GM21825 (cell line): ENCODE measurements at regions not wholly inside any gene's neighbourhood (a gene's known extent, or its start where the extent isn't known, plus 50 kb on each side); places are given as distances from the start of the nearest gene placed in this dataset.

Source experiments
- ATAC-seq: cut with Tn5 transposase; IDR thresholded peaks from one replicate; pipeline ENCODE4 v1.9.1; 2021; ENCODE audit warnings: mild to moderate bottlenecking, moderate library complexity; ENCODE audit not compliant: unreplicated experiment

DNA sequence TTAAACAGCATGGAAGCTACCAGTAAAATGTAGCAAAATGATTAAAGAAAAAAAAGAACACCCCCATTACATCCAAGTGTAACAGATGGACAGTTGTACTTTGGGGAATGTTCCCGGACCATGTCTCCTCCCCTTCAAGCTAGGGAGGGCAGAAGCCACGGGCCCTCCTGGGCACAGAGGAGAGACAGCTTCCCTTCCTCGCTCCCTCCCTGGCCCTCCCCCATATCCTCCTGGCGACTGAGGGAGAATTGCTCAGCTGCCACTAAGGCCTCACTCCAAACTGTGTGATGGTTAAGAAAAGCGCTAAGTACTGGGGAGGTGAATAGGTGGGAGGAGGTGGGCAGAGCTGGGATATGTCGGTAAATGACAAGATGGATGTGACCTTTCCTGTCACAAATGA, 358.0 kb downstream of the HRH4 start:
- no peak for ATAC-seq

DNA sequence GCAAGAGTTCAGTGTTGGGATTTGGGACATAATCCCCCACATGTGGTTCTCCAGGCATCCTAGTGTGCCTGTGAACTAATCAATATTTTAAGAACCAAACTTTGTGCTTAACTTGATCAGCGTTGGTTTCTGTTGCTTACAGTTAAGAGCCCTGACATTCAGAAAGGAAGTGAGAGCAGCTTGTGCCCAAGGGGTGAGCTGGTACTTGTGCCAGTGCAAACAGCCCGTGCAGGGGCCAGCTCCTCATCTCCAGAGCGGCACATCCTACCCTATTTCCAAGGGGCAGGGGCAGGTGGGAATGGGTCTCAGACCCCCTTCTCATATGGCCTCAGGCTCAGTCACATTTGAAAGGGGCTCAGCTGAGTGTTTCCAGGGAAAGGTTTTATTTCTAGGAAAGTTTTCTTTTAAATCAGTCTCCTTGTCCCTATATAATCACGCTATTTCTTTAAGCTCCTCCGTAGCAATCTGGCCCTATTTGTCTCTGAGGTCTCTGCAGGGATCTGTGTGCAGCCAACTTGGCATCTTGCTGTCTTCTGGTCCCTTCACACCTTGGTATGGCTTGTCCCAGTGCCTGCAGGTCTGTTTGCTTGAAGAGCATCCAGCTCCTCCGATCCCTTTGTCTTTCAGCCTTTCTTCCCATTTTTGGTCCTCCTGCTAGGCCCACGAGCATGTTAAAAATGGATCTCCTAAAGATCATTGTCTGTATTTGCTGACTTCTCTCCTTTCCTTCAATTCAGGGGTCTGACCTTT, 358.9 kb downstream of the HRH4 start:
- ATAC-seq: no peak

DNA sequence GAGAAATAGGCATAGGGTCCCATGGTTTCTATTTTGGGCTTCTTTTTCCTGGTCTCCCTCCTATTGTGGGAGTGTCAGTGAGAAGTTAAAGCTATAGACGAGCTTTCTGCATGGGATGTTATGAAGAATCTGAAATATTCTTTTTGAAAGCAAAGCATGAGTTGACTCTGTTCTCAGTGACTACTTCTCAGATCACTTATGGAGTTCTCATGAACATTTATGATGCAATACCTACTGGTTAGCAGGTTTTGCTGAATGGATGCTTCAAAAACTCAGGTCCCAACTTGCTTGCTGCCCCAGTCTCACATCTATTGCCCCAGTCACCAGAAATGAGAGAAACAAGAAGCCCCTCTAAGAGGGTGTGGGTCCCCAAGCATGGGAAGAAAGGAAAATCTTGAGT, 365.0 kb downstream of the HRH4 start:
- ATAC-seq: no peak

DNA sequence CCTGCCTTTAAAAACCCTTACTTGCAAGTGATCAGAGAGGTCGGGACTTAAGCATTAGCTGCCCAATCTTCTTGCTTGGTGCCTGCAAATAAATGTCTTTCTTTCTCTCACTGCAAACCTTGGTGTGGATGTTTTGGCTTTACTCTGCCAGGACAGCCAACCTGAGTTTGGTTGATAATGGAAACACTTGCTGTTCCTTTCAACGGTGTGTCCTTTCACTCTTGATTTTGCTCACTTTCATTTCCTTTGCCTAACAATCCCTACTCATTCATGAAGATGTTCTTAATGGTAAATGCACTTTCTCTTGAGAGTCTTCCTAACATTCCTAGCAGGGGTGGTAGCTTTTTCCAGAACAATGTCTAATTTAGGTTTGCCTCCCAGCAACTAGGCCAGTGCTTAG, 366.2 kb downstream of the HRH4 start:
- no peak for ATAC-seq

DNA sequence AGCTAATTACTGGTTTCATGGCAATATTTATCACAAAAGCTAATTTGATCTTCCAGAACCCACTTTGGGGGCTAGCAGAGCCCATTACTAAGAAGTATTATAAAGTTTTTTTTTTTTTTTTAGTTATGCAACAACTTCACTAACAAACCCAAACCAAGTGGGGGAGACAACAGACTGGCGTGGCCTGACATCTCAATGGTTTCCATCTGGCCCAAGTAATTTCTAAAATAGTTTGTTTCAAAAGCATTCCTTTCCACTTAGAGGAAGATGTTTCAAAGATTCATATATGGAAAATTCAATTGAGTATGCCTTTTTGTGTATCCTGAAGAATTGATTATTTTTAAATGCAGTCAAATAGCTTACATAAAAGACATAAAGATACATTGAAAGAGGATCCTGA, 367.1 kb downstream of the HRH4 start:
- no peak for ATAC-seq

DNA sequence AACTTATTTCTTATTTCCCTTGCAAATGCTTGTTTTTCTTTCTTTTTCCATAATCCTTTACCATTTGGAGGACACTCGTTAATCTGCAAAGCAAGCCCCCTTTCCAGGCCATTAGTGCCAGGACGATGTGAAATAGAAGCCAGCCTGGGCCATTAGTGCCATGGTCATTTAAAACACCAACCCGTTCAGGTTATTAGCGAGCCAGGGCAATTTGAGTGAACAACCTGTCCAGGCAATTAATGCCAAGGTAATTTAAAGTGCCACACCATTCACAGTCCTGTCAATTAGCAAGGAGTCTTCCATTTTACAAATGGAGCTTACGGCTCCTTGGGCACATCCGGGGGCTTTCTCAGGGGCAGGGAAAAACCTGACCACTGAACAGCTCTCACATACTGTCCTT, 370.6 kb downstream of the HRH4 start:
- ATAC-seq: no peak

DNA sequence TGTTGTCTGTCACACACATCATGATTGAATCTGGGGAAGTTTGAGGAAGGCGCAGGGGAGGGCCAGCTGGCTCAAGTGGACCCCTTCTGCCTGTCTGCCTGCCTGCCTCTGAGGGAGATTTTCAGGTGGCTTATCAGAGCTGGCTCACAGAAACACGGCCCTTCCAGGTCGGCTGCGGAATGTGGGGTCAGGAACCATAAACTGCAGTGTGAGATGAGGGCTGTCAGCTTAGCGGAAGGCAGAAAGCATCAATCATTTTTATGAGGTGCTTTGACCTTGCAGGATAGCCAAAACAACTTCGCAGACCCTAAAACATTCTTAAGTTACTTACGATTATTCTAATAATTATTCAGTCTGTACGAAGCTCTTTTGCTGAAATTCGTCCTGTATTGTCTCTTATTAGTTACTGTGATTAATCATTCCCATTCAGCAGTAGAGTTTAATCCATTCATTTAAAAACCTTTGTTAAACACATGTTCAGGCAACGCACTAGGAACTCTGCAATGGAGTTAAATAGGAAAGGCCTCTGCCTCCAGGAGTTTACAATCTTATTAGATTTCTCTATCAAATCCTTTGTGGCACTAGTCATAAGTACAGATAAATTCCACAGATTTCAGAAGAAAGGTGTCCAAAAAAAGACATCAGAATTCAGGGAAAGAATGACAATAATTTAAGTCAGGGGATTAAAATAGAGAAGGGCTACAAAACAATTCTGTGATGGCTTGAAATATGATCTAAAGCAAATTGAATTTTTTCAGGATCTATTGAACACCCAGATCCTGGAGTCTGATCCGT, 371.6 kb downstream of the HRH4 start:
- ATAC-seq: no peak

DNA sequence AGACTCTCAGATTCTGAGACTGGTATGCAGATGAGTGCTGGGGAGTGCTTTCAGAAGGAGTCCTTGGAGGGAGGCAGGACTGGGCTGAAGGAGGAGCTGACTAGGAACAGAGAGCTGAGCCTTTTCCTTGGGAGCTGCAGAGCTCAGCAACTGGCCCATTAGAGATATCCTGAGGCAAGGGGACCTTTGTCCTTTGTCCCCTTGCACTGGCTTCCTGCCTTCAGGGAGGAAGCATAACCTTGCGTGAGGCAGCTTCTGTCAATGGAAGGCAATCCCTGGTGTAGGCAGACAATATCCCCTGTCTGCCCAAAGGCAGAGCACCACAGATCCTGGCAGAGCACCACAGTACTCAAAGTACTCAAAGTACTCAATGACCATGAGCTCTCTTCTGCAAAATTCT, 375.3 kb downstream of the HRH4 start:
- ATAC-seq: no peak

DNA sequence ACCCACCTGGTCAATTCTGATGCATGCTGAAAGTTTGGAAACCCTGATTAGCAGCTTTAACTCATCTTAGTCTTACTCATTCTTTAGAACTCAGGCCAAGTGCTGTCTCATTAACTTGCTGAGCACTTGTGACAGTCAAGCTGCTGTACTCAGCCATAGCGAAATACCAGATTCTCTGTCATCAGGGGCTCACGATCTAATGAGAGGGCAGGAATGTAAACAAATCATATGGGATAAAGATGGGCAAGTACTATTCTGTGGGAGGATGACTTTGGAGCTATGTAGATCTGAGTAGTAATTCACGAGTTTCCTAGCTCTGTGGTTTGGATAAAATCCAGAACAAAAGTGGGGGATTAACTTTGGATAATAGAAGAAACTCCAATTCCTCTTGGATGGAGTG, 376.6 kb downstream of the HRH4 start:
- ATAC-seq: no peak

DNA sequence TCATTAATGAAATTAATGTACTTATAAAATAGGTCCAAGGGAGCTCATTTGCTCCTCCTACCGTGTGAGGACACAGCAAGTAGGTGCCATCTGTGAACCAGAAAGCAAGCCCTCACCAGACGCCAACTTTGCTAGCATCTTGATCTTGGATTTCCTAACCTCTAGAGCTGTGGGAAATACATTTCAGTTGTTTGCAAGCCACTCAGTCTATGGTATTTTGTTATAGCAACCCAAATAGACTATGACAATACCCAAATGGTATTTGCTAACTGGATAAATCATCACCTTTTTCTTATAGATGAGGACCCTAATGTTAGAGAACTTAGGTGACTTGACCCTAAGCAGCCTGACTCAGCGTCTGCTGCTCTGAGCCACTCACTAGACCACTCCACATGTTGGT, 379.6 kb downstream of the HRH4 start:
- ATAC-seq: no peak

DNA sequence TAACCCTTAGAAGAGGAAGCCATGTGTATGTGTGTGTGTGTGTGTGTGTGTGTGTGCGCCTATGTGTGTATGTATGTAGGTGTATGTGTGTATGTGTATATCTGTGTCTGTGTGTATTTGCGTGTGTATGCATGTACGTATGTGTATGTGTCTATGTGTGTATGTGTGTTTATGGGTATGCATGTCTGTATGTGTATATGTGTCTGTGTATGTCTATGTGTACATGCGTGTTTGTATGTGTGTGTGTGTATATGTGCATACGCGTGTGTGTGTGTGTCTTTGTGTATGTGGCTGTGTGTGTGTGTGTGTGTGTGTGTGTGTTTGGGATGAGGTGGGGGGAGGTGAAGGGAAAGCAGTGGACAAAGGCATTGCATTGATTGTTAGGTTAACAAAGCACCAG, 380.2 kb downstream of the HRH4 start:
- ATAC-seq: no peak

DNA sequence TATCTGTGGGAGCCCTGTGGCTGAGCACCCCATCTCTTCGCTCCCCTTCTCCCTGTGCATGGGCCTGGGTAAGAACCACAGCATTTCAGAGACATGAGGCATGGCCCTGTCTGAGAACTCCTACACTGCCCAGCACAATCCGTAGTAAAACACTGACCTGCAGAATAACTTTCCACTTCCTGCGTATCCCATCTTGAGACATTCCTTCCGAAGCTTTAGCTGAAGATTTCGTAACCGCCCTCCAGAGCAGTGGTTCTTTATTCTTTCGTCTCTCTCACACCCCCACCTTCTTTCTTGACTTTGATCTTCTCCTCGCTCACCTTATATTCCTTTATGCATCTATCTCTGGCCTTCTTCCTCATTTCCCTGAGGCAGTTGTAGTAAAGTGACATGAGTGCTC, 381.1 kb downstream of the HRH4 start:
- ATAC-seq: no peak

DNA sequence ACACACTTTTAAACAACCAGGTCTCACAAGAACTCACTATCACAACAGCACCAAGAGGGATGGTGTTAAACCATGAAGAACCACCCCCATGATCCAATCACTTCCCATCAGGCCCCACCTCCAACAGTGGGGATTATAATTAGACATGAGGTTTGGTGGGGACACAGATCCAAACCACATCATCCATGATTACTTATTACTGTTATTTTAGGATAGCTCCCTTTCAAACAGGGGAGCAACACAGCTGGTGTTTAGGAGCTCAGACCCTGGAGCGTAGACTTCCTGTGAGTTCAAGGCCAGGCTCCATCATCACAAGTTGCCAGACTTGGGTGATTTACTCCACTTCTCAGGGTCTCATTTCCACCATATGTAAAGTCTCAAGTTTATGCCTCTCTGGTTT, 382.7 kb downstream of the HRH4 start:
- no peak for ATAC-seq

DNA sequence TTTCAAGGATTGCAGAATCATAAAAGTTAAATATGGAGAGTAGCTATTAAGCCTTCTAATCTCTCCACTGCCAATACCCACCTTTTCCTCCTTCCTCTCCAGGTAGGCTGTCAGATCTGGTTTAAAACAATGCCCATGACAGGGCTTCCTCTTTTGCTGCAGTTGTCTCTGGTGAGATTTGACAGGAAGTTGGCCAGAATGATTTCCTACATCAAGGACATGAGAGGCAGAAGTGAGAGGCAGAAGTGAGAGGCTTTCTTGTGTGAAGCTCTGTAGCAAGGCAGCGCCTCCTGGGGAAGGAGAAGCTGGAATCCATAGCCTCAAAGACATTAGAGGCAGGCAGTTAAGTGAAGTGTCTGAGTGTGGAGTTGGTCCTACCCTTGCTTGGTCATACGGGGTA, 385.7 kb downstream of the HRH4 start:
- no peak for ATAC-seq

DNA sequence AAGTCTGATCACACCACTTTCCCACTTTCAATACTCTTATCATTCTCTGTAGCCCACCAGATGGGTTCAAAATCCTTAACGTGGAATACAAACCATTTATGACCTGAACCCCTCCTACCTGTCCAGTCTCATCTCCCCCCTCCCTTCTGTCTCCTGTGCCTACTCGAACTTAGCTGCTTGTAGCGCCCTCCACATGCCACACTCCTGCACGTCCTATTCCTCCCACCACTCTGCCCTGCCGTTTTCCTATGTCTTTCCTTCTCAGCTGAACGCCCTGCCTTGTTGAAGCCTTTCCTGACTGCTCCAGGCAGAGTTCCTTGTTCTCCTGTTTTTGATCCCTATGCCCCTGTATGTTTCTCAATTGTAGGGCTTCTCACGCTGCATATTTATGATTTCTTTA, 390.1 kb downstream of the HRH4 start:
- no peak for ATAC-seq

DNA sequence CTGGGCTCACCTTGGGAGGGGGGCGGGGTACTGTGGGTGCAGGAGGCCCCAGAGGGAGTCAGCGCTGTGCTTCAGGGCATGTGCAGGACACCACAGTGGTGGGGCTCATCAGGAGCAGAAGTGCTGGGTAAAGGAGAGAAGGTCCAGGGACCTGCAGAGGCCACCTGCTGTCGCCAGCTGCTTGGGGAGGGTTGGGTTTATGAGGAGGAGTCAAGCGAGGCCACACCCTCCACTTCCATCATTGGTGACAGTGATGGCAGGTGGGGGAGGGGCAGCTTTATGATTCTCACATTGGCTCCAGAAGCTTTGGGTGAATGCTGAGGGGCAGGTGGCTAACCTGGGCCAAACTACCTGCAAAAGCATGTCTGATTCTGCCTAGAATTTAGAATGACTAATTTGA, 392.6 kb downstream of the HRH4 start:
- no peak for ATAC-seq

DNA sequence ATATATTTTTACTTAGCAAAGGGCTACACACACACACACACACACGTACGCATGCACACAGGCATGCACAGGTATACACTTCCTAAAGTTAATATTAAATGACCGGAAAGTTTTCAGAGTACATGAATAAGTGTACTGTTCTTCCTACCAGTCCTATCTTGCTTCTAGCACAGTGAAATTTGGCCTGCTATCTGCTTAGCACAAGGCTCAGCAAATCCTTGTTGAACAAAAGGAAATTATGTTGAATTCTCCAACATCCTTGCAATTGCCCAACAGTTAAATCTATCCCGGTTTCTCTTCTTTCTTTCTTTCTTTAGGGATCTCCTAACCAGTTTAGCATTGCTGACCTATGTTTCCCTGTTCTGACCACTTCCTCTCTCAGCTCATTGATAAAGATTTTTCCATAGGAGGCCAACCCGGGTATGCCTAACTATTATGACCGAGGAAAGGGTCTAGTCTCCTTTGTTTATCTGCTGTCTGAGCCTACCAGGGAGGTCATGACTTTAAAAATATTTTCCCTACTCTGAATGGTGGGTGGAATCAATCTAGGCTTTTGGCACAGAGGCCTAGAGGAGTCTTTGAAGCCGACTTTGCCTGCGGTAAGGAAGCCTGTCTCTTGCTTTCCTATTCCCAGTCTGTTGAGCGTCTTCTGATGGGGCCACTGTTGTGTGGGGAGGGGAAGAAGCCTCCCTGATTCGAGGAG, 400.7 kb downstream of the HRH4 start:
- no peak for ATAC-seq

DNA sequence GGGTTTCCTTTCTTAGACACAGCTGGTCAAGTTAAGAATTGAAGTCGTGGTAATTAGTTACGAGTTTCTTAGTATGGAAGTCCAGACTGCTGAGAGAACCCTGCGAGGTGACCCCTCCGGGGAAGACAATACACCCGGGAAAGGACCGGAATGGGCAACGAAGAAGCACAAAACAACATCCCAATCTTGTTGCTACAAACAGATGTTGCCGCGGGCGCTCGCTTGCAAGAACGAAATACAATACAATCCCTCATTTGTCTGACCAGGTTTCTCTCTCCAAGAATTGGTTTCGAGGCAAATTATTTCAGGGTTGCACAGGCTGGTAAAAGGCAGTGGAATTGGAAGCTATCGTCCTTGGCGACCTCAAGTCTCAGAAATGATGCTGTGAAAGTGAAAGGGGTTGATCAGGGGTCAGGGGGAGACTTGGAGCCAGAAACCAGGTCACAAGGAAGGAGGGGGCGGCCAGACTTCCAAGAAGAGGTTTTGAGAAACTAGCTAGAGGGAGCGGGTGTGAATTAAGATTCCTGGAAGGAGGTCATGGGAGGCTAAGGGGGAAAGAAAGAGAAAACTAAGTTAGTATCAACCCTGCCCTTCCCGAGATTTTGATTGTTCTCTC, 401.9 kb downstream of the HRH4 start:
- ATAC-seq: no peak

DNA sequence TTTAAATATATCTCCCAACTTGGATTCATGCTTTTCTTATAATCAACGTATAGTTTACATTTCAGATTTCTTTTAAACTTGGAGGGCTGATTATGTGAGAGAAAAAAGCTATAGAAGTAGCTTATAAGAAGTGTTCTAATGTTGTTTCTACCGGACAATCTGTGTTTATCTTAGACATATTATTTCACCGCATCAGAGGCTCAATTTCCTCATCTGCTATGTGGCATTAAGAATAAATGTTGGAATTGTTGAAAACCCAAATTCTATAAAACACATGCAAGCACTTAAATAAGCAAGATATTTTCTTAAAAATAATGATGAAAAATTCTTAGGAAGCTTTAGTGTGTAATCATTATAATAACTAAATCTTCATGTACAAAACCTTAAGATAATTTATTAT, 407.9 kb downstream of the HRH4 start:
- ATAC-seq: no peak

DNA sequence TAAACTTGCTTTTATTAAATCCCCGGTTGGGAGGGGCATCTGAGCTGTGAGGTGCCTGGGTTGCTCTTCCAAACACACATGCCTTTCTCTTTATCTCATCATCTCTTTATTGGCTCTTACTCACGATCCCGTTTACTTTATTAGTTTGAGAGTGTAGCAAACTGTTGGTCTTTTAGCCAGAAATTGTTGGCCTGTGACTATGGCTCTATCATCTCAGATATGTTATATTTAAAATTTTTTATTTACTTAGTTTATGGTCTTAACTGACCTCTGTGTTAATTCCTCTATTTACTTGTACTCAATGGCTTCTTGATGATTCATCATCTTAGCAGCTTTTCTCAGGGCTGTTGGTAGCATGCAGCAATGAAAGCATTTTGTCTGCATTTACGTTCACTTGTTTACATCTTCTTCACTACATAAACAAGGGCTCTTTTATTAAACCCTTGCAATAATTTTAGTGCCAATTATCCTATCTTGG, 408.4 kb downstream of the HRH4 start:
- ATAC-seq: no peak

DNA sequence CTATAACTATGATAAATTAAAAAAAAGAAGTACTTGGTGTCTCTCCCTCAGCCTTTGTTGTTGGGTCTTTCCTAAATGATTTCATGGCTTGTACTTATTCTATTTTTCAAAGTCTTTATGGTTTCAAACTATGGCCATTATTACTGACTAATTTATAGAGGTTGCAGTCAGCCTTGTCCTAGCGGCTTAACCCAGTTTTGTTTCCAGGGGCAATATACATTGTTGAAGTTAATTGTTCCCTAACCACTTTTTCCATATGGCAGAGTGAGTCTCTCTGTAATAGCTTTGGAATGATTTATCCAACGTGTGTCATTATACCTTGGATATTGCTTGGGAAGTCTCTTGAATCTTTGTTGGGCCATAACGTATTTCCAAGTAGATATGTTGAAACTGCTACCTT, 408.8 kb downstream of the HRH4 start:
- ATAC-seq: no peak
